Lower leg skin (tissue), 4 donors: ENCODE measurements at regions not wholly inside any gene's neighbourhood (a gene's known extent, or its start where the extent isn't known, plus 50 kb on each side); places are given as distances from the start of the nearest gene placed in this dataset.
A peak's percentile ranks its signal among the peaks of the same experiment; 100 is the strongest.

Source experiments
- DNase-seq, 2 donors: peaks; one replicate each; pipeline ENCODE4 v3.0.0-alpha.2; 2019; ENCODE audit warnings: low spot score in 2 of 2
- H3K4me3 ChIP-seq: fragments of 200-600 bp; sonication (generic); 2 replicates; pipeline ENCODE4 v1.5.1; 2017; ENCODE audit warnings: mild to moderate bottlenecking, low read depth; ENCODE audit not compliant: poor library complexity, severe bottlenecking
- POLR2A ChIP-seq, 2 donors: fragments of 450-650 bp; IDR thresholded peaks; one replicate each; pipeline ENCODE4 v1.6.1; 2016 to 2017; ENCODE audit warnings: antibody characterized with exemption in 2 of 2, mild to moderate bottlenecking in 1 of 2, moderate library complexity in 1 of 2
- WGBS, 2 donors: methylation state at CpG; one replicate each; pipeline ENCODE4 v1.1.5; 2018; 5-methylcytosine and 5-hydroxymethylcytosine counted together
- intact Hi-C: fragments of 100-400 bp; cut with DNase I; formaldehyde crosslinking; loops from one replicate; pipeline ENCODE4 v1.15.0; 2023; ENCODE audit warnings: low total_unique reads
- TF ChIP-seq, protein P1 (sequence below), 3 donors: fragments of 450-650 bp; IDR thresholded peaks; one replicate each; pipeline ENCODE4 v1.5.1; 2016; ENCODE audit warnings: antibody characterized with exemption in 3 of 3, mild to moderate bottlenecking in 3 of 3, moderate library complexity in 2 of 3

GRCh38 chr14:36396798-36397197, 76.4 kb upstream of the MBIP start:
- H3K4me3 ChIP-seq = no peak overlapping the region
- intact Hi-C loops = no loop called here
- no peak for DNase-seq
- TF ChIP-seq POLR2A (IDR thresholded peaks at IDR 0.05) = no peak
- TF ChIP-seq, protein P1, sequence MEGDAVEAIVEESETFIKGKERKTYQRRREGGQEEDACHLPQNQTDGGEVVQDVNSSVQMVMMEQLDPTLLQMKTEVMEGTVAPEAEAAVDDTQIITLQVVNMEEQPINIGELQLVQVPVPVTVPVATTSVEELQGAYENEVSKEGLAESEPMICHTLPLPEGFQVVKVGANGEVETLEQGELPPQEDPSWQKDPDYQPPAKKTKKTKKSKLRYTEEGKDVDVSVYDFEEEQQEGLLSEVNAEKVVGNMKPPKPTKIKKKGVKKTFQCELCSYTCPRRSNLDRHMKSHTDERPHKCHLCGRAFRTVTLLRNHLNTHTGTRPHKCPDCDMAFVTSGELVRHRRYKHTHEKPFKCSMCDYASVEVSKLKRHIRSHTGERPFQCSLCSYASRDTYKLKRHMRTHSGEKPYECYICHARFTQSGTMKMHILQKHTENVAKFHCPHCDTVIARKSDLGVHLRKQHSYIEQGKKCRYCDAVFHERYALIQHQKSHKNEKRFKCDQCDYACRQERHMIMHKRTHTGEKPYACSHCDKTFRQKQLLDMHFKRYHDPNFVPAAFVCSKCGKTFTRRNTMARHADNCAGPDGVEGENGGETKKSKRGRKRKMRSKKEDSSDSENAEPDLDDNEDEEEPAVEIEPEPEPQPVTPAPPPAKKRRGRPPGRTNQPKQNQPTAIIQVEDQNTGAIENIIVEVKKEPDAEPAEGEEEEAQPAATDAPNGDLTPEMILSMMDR (IDR thresholded peaks at IDR 0.05) = no peak

- H3K4me3 ChIP-seq = no peak overlapping the region
- 28 to 31% methylated on average over 1 of the region's 1 CpG for WGBS, 2 donors
- intact Hi-C loops = no loop called here
- DNase-seq = no peak
- TF ChIP-seq POLR2A (IDR thresholded peaks at IDR 0.05) = no peak
- TF ChIP-seq, protein P1 (IDR thresholded peaks at IDR 0.05) = no peak
Observed at GRCh38 chr14:36394593-36394992, 74.2 kb upstream of the MBIP start.

GRCh38 chr14:36390718-36391117, 70.3 kb upstream of the MBIP start:
- intact Hi-C loops = no loop called here
- no peak for DNase-seq
- no peak for TF ChIP-seq POLR2A (IDR thresholded peaks at IDR 0.05)
- TF ChIP-seq, protein P1 (IDR thresholded peaks at IDR 0.05) = no peak
- 64 to 70% methylated on average over 4 of the region's 4 CpGs for WGBS, 2 donors
- no peak overlapping the region for H3K4me3 ChIP-seq

DNA sequence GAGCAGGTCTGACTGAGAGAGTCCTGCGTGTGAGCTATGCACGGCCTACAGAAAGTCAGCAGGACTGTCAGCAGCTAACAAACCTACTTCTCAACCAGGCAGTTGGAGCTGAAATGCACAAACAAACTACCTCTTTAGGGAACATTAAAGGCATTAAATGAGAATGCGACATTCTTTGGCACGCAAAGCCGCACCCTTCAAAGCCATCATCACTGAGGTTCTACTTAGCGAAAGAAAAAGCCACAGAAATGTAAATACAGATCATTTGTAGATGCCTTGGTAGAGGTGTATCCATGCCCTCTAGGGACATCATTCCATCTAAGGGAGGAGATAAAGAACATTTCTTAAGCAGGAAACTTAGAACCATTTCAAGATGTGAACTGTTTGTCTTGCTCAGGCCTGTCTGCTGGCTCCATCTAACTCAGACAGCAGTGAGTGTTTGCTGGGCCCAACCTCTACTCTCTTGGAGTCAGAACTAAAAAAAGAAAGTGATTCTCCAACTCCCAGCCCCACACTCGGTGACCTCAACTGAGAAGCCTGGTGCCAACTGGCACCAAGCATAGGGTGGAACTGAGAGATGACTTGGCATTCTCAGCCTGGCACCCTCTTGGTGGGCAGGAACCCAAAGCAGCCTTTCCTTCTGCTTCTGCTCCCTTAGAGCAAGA, 63.5 kb upstream of the MBIP start:
- TF ChIP-seq, protein P1 (IDR thresholded peaks at IDR 0.05) = no peak
- no peak for TF ChIP-seq POLR2A (IDR thresholded peaks at IDR 0.05)
- peak; percentile 49 to 84 for DNase-seq
- WGBS, 2 donors = 47 to 53% methylated on average over 7 of the region's 7 CpGs
- intact Hi-C loops = no loop called here
- H3K4me3 ChIP-seq = no peak overlapping the region

GRCh38 chr14:36373982-36374673, 53.7 kb upstream of the MBIP start:
- H3K4me3 ChIP-seq = no peak overlapping the region
- intact Hi-C loops = no loop called here
- no peak for TF ChIP-seq POLR2A (IDR thresholded peaks at IDR 0.05)
- TF ChIP-seq, protein P1 (IDR thresholded peaks at IDR 0.05) = peak in 1 of 3 donors; percentile 34
- DNase-seq = peak; percentile 78 to 93
- WGBS, 2 donors = 21 to 26% methylated on average over 4 of the region's 4 CpGs
